ENCODE measurements at regions not wholly inside any gene's neighbourhood (a gene's known extent, or its start where the extent isn't known, plus 50 kb on each side); places are given as distances from the start of the nearest gene placed in this dataset.

DNA sequence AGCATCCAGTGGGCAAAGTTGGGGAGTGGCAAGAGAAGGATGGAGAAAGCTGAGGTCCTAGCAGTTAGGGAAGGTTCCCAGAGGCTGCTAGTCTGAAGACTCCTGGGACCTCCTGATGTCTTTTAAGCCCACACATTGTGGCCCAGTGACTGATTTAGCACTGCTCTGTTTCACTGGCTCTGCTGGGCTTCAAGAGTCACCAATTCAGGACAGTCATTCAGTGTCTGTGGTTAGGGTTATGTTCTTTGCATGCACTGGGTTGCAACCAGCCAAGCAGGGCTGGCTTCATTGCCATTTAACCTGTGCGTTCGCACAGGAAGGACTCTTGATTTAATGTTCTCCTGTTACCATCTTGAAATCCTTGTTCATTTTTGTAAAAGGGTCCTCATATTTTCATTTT, 199.2 kb downstream of the ICOS start:
- no peaks in the 10 kb centered on the region for H3K36me3 ChIP-seq (ENCODE audit: control insufficient read depth in 2 of 3, insufficient read depth in 3 of 3, low read length in 3 of 3)
- Mint-ChIP-seq H3K4me3 (no peak overlapping the region), H3K27ac (no peak overlapping the region), H3K9me3 (no peaks in the 10 kb centered on the region), H3K36me3 (peaks cover 0 to 3% (median 0%) of the 10 kb centered on the region in 5 donors), H3K4me1 (no peaks in the 10 kb centered on the region), H3K27me3 (peaks cover 0 to 14% (median 2%) of the 10 kb centered on the region in 5 donors)
- ChIA-PET POLR2A (interaction anchor here (0.7 kb wide), 1 partner anchor 25 kb away, joined by 3 read pairs; no protein-coding TSS in a partner anchor), CTCF (interaction anchor here (2.0 kb wide), 1 partner anchor 10 kb away, joined by 6 read pairs; no protein-coding TSS in a partner anchor)
- no peaks in the 10 kb centered on the region for H3K27me3 ChIP-seq (ENCODE audit: control insufficient read depth in 2 of 2, insufficient read depth in 2 of 2, low read length in 2 of 2)
- DNase-seq (no peak), ATAC-seq (no peak)
- H3K4me1 ChIP-seq (ENCODE audit: control insufficient read depth in 2 of 2, insufficient read depth in 2 of 2, low read length in 2 of 2) = no peaks in the 10 kb centered on the region
- H3K4me3 ChIP-seq (ENCODE audit: low read length) = no peak overlapping the region
- no peaks in the 10 kb centered on the region for H3K9me3 ChIP-seq (ENCODE audit: control insufficient read depth in 2 of 3, low read length in 3 of 3)
- H3K27ac ChIP-seq (ENCODE audit: low read depth, low read length) = no peak overlapping the region
- intact Hi-C loops (cut with micrococcal nuclease) = no loop called here

- intact Hi-C loops (cut with micrococcal nuclease) = no loop called here
- POLR2A ChIA-PET = no interaction called here
- no peak for DNase-seq
Observed at GRCh38 chr2:204138206-204138605, 201.6 kb downstream of the ICOS start.

DNA sequence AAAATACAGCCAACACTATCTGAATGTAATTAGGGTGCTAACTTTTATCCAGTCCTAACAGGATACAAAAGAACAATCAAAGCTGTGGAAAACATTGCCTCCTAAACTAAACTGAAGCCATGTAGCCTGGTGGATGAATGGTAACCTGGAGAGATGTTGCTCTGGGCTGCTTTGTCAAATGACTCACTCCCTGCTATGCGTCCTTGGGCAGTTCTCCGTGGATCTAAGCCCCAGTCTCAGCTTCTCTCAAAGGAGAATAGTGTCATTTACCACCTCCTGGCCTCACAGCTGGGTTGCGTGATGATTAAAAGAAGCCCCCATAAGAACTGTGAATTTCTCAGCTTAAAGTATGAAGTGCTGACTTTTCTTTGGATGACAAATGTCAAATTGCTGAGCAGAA, 203.7 kb downstream of the ICOS start:
- no peak overlapping the region for H3K4me3 Mint-ChIP-seq
- H3K27ac ChIP-seq (ENCODE audit: low read depth, low read length) = no peak overlapping the region
- ChIA-PET POLR2A (no interaction called here), CTCF (interaction anchor here (0.6 to 1.7 kb wide), 4 partner anchors 9 to 105 kb away, joined by 3 to 8 read pairs (median 5); no protein-coding TSS in a partner anchor)
- DNase-seq (no peak), ATAC-seq (no peak)
- H3K9me3 Mint-ChIP-seq = no peaks in the 10 kb centered on the region
- no peaks in the 10 kb centered on the region for H3K36me3 ChIP-seq (ENCODE audit: control insufficient read depth in 2 of 3, insufficient read depth in 3 of 3, low read length in 3 of 3)
- no peaks in the 10 kb centered on the region for H3K4me1 ChIP-seq (ENCODE audit: control insufficient read depth in 2 of 2, insufficient read depth in 2 of 2, low read length in 2 of 2)
- peaks cover 0 to 3% (median 1%) of the 10 kb centered on the region in 7 donors for H3K4me1 Mint-ChIP-seq
- H3K4me3 ChIP-seq (ENCODE audit: low read length) = no peak overlapping the region
- intact Hi-C loops (cut with micrococcal nuclease) = no loop called here
- peaks cover 0 to 3% (median 0%) of the 10 kb centered on the region in 5 donors for H3K36me3 Mint-ChIP-seq
- H3K9me3 ChIP-seq (ENCODE audit: control insufficient read depth in 2 of 3, low read length in 3 of 3) = no peaks in the 10 kb centered on the region
- H3K27me3 ChIP-seq (ENCODE audit: control insufficient read depth in 2 of 2, insufficient read depth in 2 of 2, low read length in 2 of 2) = no peaks in the 10 kb centered on the region
- H3K27me3 Mint-ChIP-seq = peaks cover 0 to 29% (median 0%) of the 10 kb centered on the region in 5 donors
- no peak overlapping the region for H3K27ac Mint-ChIP-seq

More at GRCh38 chr2:204138206-204138605, 201.6 kb downstream of the ICOS start:
- Histone ChIP-seq H3K4me3 (ENCODE audit: low read length) (no peak overlapping the region), H3K27me3 (ENCODE audit: control insufficient read depth in 2 of 2, insufficient read depth in 2 of 2, low read length in 2 of 2) (no peaks in the 10 kb centered on the region), H3K9me3 (ENCODE audit: control insufficient read depth in 2 of 3, low read length in 3 of 3) (no peaks in the 10 kb centered on the region), H3K4me1 (ENCODE audit: control insufficient read depth in 2 of 2, insufficient read depth in 2 of 2, low read length in 2 of 2) (no peaks in the 10 kb centered on the region), H3K36me3 (ENCODE audit: control insufficient read depth in 2 of 3, insufficient read depth in 3 of 3, low read length in 3 of 3) (no peaks in the 10 kb centered on the region), H3K27ac (ENCODE audit: low read depth, low read length) (no peak overlapping the region)
- Mint-ChIP-seq H3K9me3 (no peaks in the 10 kb centered on the region), H3K27me3 (peaks cover 0 to 25% (median 0%) of the 10 kb centered on the region in 5 donors), H3K36me3 (peaks cover 0 to 3% (median 0%) of the 10 kb centered on the region in 5 donors), H3K27ac (no peak overlapping the region), H3K4me1 (no peaks in the 10 kb centered on the region), H3K4me3 (no peak overlapping the region)
- no peak for ATAC-seq
- CTCF ChIA-PET = no interaction called here

- no peak overlapping the region for H3K4me3 Mint-ChIP-seq
- intact Hi-C loops (cut with micrococcal nuclease) = loop anchor here (2.0 kb wide), 2 partner anchors 71 to 1537 kb away; no protein-coding TSS in a partner anchor
- H3K36me3 ChIP-seq (ENCODE audit: control insufficient read depth in 2 of 3, insufficient read depth in 3 of 3, low read length in 3 of 3) = no peaks in the 10 kb centered on the region
- peaks cover 0 to 31% (median 4%) of the 10 kb centered on the region in 5 donors for H3K27me3 Mint-ChIP-seq
- H3K4me1 ChIP-seq (ENCODE audit: control insufficient read depth in 2 of 2, insufficient read depth in 2 of 2, low read length in 2 of 2) = peaks cover 0 to 4% of the 10 kb centered on the region in 2 donors
- ChIA-PET POLR2A (no interaction called here), CTCF (interaction anchor here (2.0 to 2.6 kb wide), 2 partner anchors 11 to 34 kb away, joined by 10 to 19 read pairs; no protein-coding TSS in a partner anchor)
- H3K27ac Mint-ChIP-seq = no peak overlapping the region
- no peaks in the 10 kb centered on the region for H3K36me3 Mint-ChIP-seq
- no peaks in the 10 kb centered on the region for H3K9me3 ChIP-seq (ENCODE audit: control insufficient read depth in 2 of 3, low read length in 3 of 3)
- H3K4me3 ChIP-seq (ENCODE audit: low read length) = no peak overlapping the region
- H3K9me3 Mint-ChIP-seq = no peaks in the 10 kb centered on the region
- no peak overlapping the region for H3K27ac ChIP-seq (ENCODE audit: low read depth, low read length)
- peaks cover 3 to 10% (median 9%) of the 10 kb centered on the region in 7 donors for H3K4me1 Mint-ChIP-seq
- DNase-seq (no peak), ATAC-seq (no peak)
- H3K27me3 ChIP-seq (ENCODE audit: control insufficient read depth in 2 of 2, insufficient read depth in 2 of 2, low read length in 2 of 2) = no peaks in the 10 kb centered on the region
Observed at GRCh38 chr2:204143216-204144014, 206.9 kb downstream of the ICOS start.

GRCh38 chr2:204144492-204144891, 207.9 kb downstream of the ICOS start:
- Histone ChIP-seq H3K4me3 (ENCODE audit: low read length) (no peak overlapping the region), H3K27ac (ENCODE audit: low read depth, low read length) (no peak overlapping the region), H3K4me1 (ENCODE audit: control insufficient read depth in 2 of 2, insufficient read depth in 2 of 2, low read length in 2 of 2) (peaks cover 0 to 4% of the 10 kb centered on the region in 2 donors), H3K9me3 (ENCODE audit: control insufficient read depth in 2 of 3, low read length in 3 of 3) (no peaks in the 10 kb centered on the region), H3K36me3 (ENCODE audit: control insufficient read depth in 2 of 3, insufficient read depth in 3 of 3, low read length in 3 of 3) (no peaks in the 10 kb centered on the region), H3K27me3 (ENCODE audit: control insufficient read depth in 2 of 2, insufficient read depth in 2 of 2, low read length in 2 of 2) (no peaks in the 10 kb centered on the region)
- Mint-ChIP-seq H3K4me1 (peaks cover 3 to 11% (median 10%) of the 10 kb centered on the region in 7 donors), H3K27ac (no peak overlapping the region), H3K36me3 (no peaks in the 10 kb centered on the region), H3K4me3 (no peak overlapping the region), H3K9me3 (no peaks in the 10 kb centered on the region), H3K27me3 (peaks cover 0 to 41% (median 14%) of the 10 kb centered on the region in 5 donors)
- intact Hi-C loops (cut with micrococcal nuclease) = loop anchor here (2.0 kb wide), 2 partner anchors 72 to 1536 kb away; no protein-coding TSS in a partner anchor
- DNase-seq (no peak), ATAC-seq (no peak)
- ChIA-PET CTCF (interaction anchor here (1.2 to 2.6 kb wide), 4 partner anchors 10 to 1783 kb away, joined by 3 to 19 read pairs (median 6); no protein-coding TSS in a partner anchor), POLR2A (no interaction called here)

DNA sequence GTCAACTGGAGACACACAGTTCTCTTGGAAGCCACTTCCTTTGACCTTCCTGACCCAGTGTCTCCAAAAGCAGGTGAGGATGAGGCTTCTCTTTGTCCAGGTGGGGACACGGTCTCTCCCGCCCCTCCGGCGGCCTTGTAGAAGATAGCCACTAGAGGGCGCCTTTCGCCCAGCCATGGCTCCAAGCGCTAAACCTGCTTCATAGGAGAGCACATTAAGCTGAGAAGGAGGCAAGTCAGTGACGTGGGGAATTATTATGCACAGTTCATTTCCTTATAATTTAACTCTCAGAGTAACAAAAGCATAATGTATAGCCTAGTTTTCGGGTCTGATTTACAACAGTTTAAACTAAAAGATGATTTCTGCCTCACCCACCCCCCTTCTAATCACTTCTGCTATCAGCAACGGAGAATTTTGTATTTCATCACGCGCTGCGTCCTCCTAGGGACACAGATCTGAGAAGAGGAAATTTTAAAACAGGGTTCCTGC, 208.7 kb downstream of the ICOS start:
- DNase-seq = peak; percentile 50 to 82 (median 76)
- Mint-ChIP-seq H3K9me3 (no peaks in the 10 kb centered on the region), H3K36me3 (no peaks in the 10 kb centered on the region), H3K4me1 (peaks cover 3 to 11% (median 10%) of the 10 kb centered on the region in 7 donors), H3K4me3 (peak overlapping the region; percentile 82 to 92 (median 86)), H3K27ac (peak overlapping the region; percentile 22 to 83 (median 56)), H3K27me3 (peaks cover 0 to 43% (median 15%) of the 10 kb centered on the region in 5 donors)
- intact Hi-C loops (cut with micrococcal nuclease) = loop anchor here (1.0 to 5.0 kb wide), 12 partner anchors 33 to 1803 kb away; no protein-coding TSS in a partner anchor
- Histone ChIP-seq H3K9me3 (ENCODE audit: control insufficient read depth in 2 of 3, low read length in 3 of 3) (no peaks in the 10 kb centered on the region), H3K27me3 (ENCODE audit: control insufficient read depth in 2 of 2, insufficient read depth in 2 of 2, low read length in 2 of 2) (no peaks in the 10 kb centered on the region), H3K27ac (ENCODE audit: low read depth, low read length) (peak overlapping the region; percentile 29), H3K4me3 (ENCODE audit: low read length) (peak overlapping the region; percentile 61), H3K36me3 (ENCODE audit: control insufficient read depth in 2 of 3, insufficient read depth in 3 of 3, low read length in 3 of 3) (no peaks in the 10 kb centered on the region), H3K4me1 (ENCODE audit: control insufficient read depth in 2 of 2, insufficient read depth in 2 of 2, low read length in 2 of 2) (peaks cover 0 to 4% of the 10 kb centered on the region in 2 donors)
- CTCF ChIA-PET = interaction anchor here (0.6 to 2.6 kb wide), 14 partner anchors 9 to 1782 kb away, joined by 3 to 19 read pairs (median 3); no protein-coding TSS in a partner anchor
- POLR2A ChIA-PET = interaction anchor here (0.5 kb wide), 1 partner anchor 952 kb away, joined by 3 read pairs; no protein-coding TSS in a partner anchor
- ATAC-seq = peak; percentile 98
